SK-N-SH treated with all-trans-retinoic acid at 6 μM for 48 hours (cell line): ENCODE measurements at regions not wholly inside any gene's neighbourhood (a gene's known extent, or its start where the extent isn't known, plus 50 kb on each side); places are given as distances from the start of the nearest gene placed in this dataset.
"Not testable (repeated sequence)": the region's sequence is repeated elsewhere in the genome, so short reads cannot be mapped to it uniquely, and the experiment has no call there.

Source experiments
- ATAC-seq: fragments of 200-7000 bp; cut with Tn5 transposase; 3 replicates; pipeline ENCODE4 v1.9.1; 2020; ENCODE audit warnings: mild to moderate bottlenecking, moderate library complexity
- CSDC2 ChIP-seq: fragments of 250-450 bp; sonication (Bioruptor Pico); IDR thresholded peaks from 2 replicates; pipeline ENCODE4 v1.5.0; 2020; ENCODE audit warnings: mild to moderate bottlenecking, moderate library complexity
- ESRRG ChIP-seq: fragments of 250-450 bp; sonication (Bioruptor Pico); IDR thresholded peaks from 2 replicates; pipeline ENCODE4 v1.6.1; 2021; ENCODE audit warnings: mild to moderate bottlenecking
- ISL1 ChIP-seq: fragments of 250-450 bp; sonication (Bioruptor Pico); IDR thresholded peaks from 2 replicates; pipeline ENCODE4 v2.1.2; 2022; ENCODE audit warnings: mild to moderate bottlenecking, moderate library complexity
- PATZ1 ChIP-seq: fragments of 250-450 bp; sonication (Bioruptor Pico); IDR thresholded peaks from 2 replicates; pipeline ENCODE4 v1.8.0; 2020; ENCODE audit warnings: mild to moderate bottlenecking, moderate library complexity, borderline replicate concordance
- POU6F1 ChIP-seq: fragments of 250-450 bp; sonication (Bioruptor Pico); IDR thresholded peaks from 2 replicates; pipeline ENCODE4 v1.8.0; 2021; ENCODE audit warnings: low read depth, mild to moderate bottlenecking, moderate library complexity, borderline replicate concordance
- PPARA ChIP-seq: fragments of 250-450 bp; sonication (Bioruptor Pico); IDR thresholded peaks from 2 replicates; pipeline ENCODE4 v1.5.0; 2020; ENCODE audit warnings: mild to moderate bottlenecking, borderline replicate concordance
- RARB ChIP-seq: fragments of 250-450 bp; sonication (Bioruptor Pico); IDR thresholded peaks from 2 replicates; pipeline ENCODE4 v1.8.0; 2021; ENCODE audit warnings: mild to moderate bottlenecking, moderate library complexity
- ZC3H10 ChIP-seq: fragments of 250-450 bp; sonication (Bioruptor Pico); IDR thresholded peaks from 2 replicates; pipeline ENCODE4 v1.5.1; 2021; ENCODE audit warnings: mild to moderate bottlenecking, moderate library complexity
- ZFP3 ChIP-seq: fragments of 250-450 bp; sonication (Bioruptor Pico); IDR thresholded peaks from 2 replicates; pipeline ENCODE4 v1.5.0; 2020; ENCODE audit warnings: mild to moderate bottlenecking, moderate library complexity
- ZNF565 ChIP-seq: fragments of 450-650 bp; formaldehyde crosslinking; conservative IDR thresholded peaks from 2 replicates; pipeline ENCODE4 v1.5.0; 2020; ENCODE audit warnings: low read depth, mild to moderate bottlenecking, moderate library complexity
- TF ChIP-seq, protein P1 (sequence below): fragments of 250-450 bp; sonication (Bioruptor Pico); IDR thresholded peaks from 2 replicates; pipeline ENCODE4 v1.5.1; 2021; ENCODE audit warnings: mild to moderate bottlenecking, moderate library complexity
- TF ChIP-seq, protein P2 (sequence below): fragments of 250-450 bp; sonication (Bioruptor Pico); IDR thresholded peaks from 2 replicates; pipeline ENCODE4 v1.5.1; 2020; ENCODE audit warnings: low read depth, mild to moderate bottlenecking, moderate library complexity

GRCh38 chr20:29301624-29302259 lies 1955.7 kb upstream of the DEFB115 start (continued):
- TF ChIP-seq, protein P1, sequence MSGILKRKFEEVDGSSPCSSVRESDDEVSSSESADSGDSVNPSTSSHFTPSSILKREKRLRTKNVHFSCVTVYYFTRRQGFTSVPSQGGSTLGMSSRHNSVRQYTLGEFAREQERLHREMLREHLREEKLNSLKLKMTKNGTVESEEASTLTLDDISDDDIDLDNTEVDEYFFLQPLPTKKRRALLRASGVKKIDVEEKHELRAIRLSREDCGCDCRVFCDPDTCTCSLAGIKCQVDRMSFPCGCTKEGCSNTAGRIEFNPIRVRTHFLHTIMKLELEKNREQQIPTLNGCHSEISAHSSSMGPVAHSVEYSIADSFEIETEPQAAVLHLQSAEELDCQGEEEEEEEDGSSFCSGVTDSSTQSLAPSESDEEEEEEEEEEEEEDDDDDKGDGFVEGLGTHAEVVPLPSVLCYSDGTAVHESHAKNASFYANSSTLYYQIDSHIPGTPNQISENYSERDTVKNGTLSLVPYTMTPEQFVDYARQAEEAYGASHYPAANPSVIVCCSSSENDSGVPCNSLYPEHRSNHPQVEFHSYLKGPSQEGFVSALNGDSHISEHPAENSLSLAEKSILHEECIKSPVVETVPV (CRISPR knock-in tag): no peak

DNA sequence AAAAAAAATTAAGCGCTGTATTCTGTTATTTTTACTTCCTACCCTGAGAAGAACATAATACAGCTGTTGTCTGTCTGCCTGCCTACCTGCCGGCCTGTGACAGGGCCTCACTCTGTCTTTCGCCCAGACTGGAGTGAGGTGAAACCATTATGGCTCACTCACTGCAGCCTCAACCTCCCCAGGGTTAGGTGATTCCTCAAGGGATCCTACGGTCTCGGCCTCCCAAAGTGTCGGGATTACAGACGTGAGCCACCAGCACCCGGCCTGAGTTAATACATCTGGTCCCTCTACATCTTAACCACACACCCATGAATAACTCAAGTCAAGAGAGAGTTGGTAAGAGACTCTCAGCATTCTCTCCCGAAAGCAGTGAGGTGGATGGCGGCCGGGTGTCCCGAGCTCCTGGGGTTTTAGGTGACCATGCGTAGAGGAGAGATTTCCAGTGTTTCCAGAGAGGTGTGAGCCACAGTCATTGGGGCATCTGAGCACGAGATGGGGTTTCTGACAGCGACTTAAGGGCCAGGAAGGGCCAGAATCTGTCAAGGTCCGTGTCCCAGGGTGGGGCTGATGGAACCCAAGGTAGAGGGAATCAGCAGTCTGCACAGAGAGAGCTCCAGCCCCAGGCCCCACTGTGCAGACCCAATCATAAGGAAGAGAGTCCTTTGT lies 1954.4 kb upstream of the DEFB115 start:
- ATAC-seq: no peak
- TF ChIP-seq RARB (CRISPR knock-in tag) (no peak), ISL1 (CRISPR knock-in tag) (no peak), ZC3H10 (CRISPR knock-in tag) (no peak), PATZ1 (no peak), ESRRG (CRISPR knock-in tag) (no peak), ZFP3 (CRISPR knock-in tag) (no peak)
- TF ChIP-seq, protein P2, sequence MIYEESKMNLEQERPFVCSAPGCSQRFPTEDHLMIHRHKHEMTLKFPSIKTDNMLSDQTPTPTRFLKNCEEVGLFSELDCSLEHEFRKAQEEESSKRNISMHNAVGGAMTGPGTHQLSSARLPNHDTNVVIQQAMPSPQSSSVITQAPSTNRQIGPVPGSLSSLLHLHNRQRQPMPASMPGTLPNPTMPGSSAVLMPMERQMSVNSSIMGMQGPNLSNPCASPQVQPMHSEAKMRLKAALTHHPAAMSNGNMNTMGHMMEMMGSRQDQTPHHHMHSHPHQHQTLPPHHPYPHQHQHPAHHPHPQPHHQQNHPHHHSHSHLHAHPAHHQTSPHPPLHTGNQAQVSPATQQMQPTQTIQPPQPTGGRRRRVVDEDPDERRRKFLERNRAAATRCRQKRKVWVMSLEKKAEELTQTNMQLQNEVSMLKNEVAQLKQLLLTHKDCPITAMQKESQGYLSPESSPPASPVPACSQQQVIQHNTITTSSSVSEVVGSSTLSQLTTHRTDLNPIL (CRISPR knock-in tag): no peak

- ATAC-seq: no peak
- TF ChIP-seq, protein P1 (CRISPR knock-in tag): no peak
- TF ChIP-seq PATZ1: no peak
- TF ChIP-seq ESRRG (CRISPR knock-in tag): no peak
- no peak for TF ChIP-seq ZFP3 (CRISPR knock-in tag)
- TF ChIP-seq CSDC2 (CRISPR knock-in tag): no peak
- TF ChIP-seq PPARA (CRISPR knock-in tag): no peak
- no peak for TF ChIP-seq POU6F1 (CRISPR knock-in tag)
- no peak for TF ChIP-seq ZNF565
- TF ChIP-seq, all 23 proteins: peak for 0
Observed at GRCh38 chr20:29306390-29307072, 1950.9 kb upstream of the DEFB115 start.

- not testable (repeated sequence) for ATAC-seq
Observed at GRCh38 chr20:29307484-29307883, 1950.0 kb upstream of the DEFB115 start.

GRCh38 chr20:29308956-29309355 lies 1948.5 kb upstream of the DEFB115 start:
- not testable (repeated sequence) for ATAC-seq

DNA sequence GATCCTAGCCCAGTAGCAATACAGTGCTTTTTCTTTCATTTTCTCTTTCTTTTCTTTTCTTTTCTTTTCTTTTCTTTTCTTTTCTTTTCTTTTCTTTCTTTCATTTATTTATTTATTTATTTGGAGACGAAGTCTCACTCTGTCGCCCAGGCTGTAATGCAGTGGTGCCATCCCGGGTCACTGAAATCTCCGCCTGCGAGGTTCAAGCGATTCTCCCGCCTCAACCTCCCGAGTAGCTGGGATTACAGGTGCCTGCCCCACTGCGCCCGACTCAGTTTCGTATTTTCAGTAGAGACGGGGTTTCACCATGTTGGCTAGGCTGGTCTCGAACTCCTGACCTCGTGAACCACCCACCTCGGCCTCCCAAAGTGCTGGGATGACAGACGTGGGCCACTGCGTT lies 1948.0 kb upstream of the DEFB115 start:
- not testable (repeated sequence) for ATAC-seq

DNA sequence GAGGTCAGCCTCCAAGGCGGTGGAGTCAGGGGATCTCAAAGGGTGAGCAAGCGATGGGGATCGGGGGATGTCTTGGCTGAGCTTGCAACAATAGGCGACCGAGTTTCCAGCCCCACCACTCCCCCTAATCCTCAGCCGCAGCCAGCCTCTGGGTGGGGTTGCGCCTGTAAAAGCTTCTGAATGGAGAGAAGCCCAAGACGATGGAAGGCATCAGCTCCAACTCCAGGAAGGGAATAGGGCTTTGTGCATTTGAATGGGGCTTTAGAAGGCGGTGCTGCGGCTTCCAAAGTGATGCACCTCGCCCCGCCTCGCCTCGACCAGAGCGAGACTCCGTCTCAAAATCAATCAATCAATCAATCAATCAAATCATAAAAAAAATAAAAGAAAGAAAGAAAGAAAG lies 1946.4 kb upstream of the DEFB115 start:
- not testable (repeated sequence) for ATAC-seq

GRCh38 chr20:29312679-29313078 lies 1944.8 kb upstream of the DEFB115 start:
- not testable (repeated sequence) for ATAC-seq
